ENCODE measurements at regions not wholly inside any gene's neighbourhood (a gene's known extent, or its start where the extent isn't known, plus 50 kb on each side); places are given as distances from the start of the nearest gene placed in this dataset.

- TF ChIP-seq POLR2A (IDR thresholded peaks at IDR 0.05) (no peak), CTCF (IDR thresholded peaks at IDR 0.05) (no peak), POLR2AphosphoS5 (IDR thresholded peaks at IDR 0.05; ENCODE audit: insufficient read depth in 1 of 2, low read depth in 1 of 2) (no peak)
Measured at GRCh38 chr12:91267039-91267438, 84.4 kb upstream of the DCN start.
